Naive B cell (primary cell): ENCODE measurements at regions not wholly inside any gene's neighbourhood (a gene's known extent, or its start where the extent isn't known, plus 50 kb on each side); places are given as distances from the start of the nearest gene placed in this dataset.

Experiments
- ATAC-seq, 2 donors: fragments of 150-1000 bp; cut with Tn5 transposase; 2 replicates each; pipeline ENCODE4 v1.10.0; 2021; ENCODE audit warnings: low read depth in 2 of 2, mild to moderate bottlenecking in 2 of 2, moderate library complexity in 2 of 2
- DNase-seq: peaks from one replicate; pipeline ENCODE4 v3.0.0; 2022
- H3K27ac Mint-ChIP-seq, 6 donors: one replicate each; pipeline ENCODE4 v1.8.0; 2020 to 2022; ENCODE audit warnings: mild to moderate bottlenecking in 6 of 6, mixed read lengths in 6 of 6, moderate library complexity in 5 of 6, inconsistent platforms in 2 of 6
- H3K27me3 Mint-ChIP-seq, 3 donors: one replicate each; pipeline ENCODE4 v1.8.0; 2021 to 2022; ENCODE audit warnings: mixed read lengths in 3 of 3, mild to moderate bottlenecking in 1 of 3
- H3K36me3 Mint-ChIP-seq, 2 donors: one replicate each; pipeline ENCODE4 v1.8.0; 2020 to 2022; ENCODE audit warnings: mixed read lengths in 2 of 2, inconsistent platforms in 1 of 2, mild to moderate bottlenecking in 1 of 2
- H3K4me1 Mint-ChIP-seq, 3 donors: one replicate each; pipeline ENCODE4 v1.8.0; 2020 to 2022; ENCODE audit warnings: mixed read lengths in 3 of 3, inconsistent platforms in 1 of 3, mild to moderate bottlenecking in 1 of 3, moderate library complexity in 1 of 3
- H3K4me3 Mint-ChIP-seq, 8 donors: one replicate each; pipeline ENCODE4 v1.8.0; 2020 to 2022; ENCODE audit warnings: mild to moderate bottlenecking in 8 of 8, mixed read lengths in 8 of 8, moderate library complexity in 8 of 8, inconsistent platforms in 2 of 8
- H3K9me3 Mint-ChIP-seq, 7 donors: one replicate each; pipeline ENCODE4 v1.8.0; 2020 to 2022; ENCODE audit warnings: mixed read lengths in 7 of 7, mild to moderate bottlenecking in 5 of 7, inconsistent platforms in 2 of 7, moderate library complexity in 1 of 7

- Mint-ChIP-seq H3K36me3 (no peaks in the 10 kb centered on the region), H3K27me3 (peaks cover 0 to 7% (median 0%) of the 10 kb centered on the region in 3 donors), H3K27ac (no peak overlapping the region), H3K9me3 (peaks cover 0 to 3% (median 0%) of the 10 kb centered on the region in 7 donors), H3K4me3 (no peak overlapping the region), H3K4me1 (no peaks in the 10 kb centered on the region)
- ATAC-seq (no peak), DNase-seq (no peak)
Observed at GRCh38 chr12:42793166-42793565, 203.6 kb upstream of the PRICKLE1 start.

GRCh38 chr12:42792265-42792664 lies 202.7 kb upstream of the PRICKLE1 start:
- Mint-ChIP-seq H3K4me1 (no peaks in the 10 kb centered on the region), H3K27ac (no peak overlapping the region), H3K9me3 (peaks cover 0 to 3% (median 0%) of the 10 kb centered on the region in 7 donors), H3K36me3 (no peaks in the 10 kb centered on the region), H3K4me3 (no peak overlapping the region), H3K27me3 (peaks cover 0 to 7% (median 0%) of the 10 kb centered on the region in 3 donors)
- DNase-seq (no peak), ATAC-seq (no peak)

GRCh38 chr12:42791399-42791798 lies 201.9 kb upstream of the PRICKLE1 start:
- no peak for ATAC-seq
- H3K36me3 Mint-ChIP-seq: no peaks in the 10 kb centered on the region
- DNase-seq: no peak
- H3K9me3 Mint-ChIP-seq: peaks cover 0 to 3% (median 0%) of the 10 kb centered on the region in 7 donors
- no peak overlapping the region for H3K27ac Mint-ChIP-seq
- no peak overlapping the region for H3K4me3 Mint-ChIP-seq
- H3K4me1 Mint-ChIP-seq: no peaks in the 10 kb centered on the region
- peaks cover 0 to 7% (median 0%) of the 10 kb centered on the region in 3 donors for H3K27me3 Mint-ChIP-seq

- H3K4me3 Mint-ChIP-seq: no peak overlapping the region
- H3K9me3 Mint-ChIP-seq: peaks cover 0 to 3% (median 0%) of the 10 kb centered on the region in 7 donors
- H3K27me3 Mint-ChIP-seq: peaks cover 0 to 7% (median 0%) of the 10 kb centered on the region in 3 donors
- no peak for ATAC-seq
- DNase-seq: no peak
- no peaks in the 10 kb centered on the region for H3K36me3 Mint-ChIP-seq
- no peak overlapping the region for H3K27ac Mint-ChIP-seq
- no peaks in the 10 kb centered on the region for H3K4me1 Mint-ChIP-seq
Observed at GRCh38 chr12:42790761-42791151, 201.2 kb upstream of the PRICKLE1 start.

- H3K36me3 Mint-ChIP-seq: no peaks in the 10 kb centered on the region
- no peak for DNase-seq
- no peaks in the 10 kb centered on the region for H3K4me1 Mint-ChIP-seq
- no peak overlapping the region for H3K4me3 Mint-ChIP-seq
- no peak overlapping the region for H3K27ac Mint-ChIP-seq
- H3K9me3 Mint-ChIP-seq: peaks cover 0 to 3% (median 0%) of the 10 kb centered on the region in 7 donors
- no peak for ATAC-seq
- H3K27me3 Mint-ChIP-seq: peaks cover 0 to 7% (median 0%) of the 10 kb centered on the region in 3 donors
Observed at GRCh38 chr12:42789808-42790760, 200.5 kb upstream of the PRICKLE1 start.

GRCh38 chr12:42786400-42787148 lies 197.0 kb upstream of the PRICKLE1 start:
- H3K36me3 Mint-ChIP-seq: no peaks in the 10 kb centered on the region
- peaks cover 0 to 2% (median 0%) of the 10 kb centered on the region in 7 donors for H3K9me3 Mint-ChIP-seq
- DNase-seq (no peak), ATAC-seq (no peak)
- no peaks in the 10 kb centered on the region for H3K4me1 Mint-ChIP-seq
- H3K27me3 Mint-ChIP-seq: no peaks in the 10 kb centered on the region
- no peak overlapping the region for H3K27ac Mint-ChIP-seq
- no peak overlapping the region for H3K4me3 Mint-ChIP-seq

GRCh38 chr12:42785944-42786343 lies 196.4 kb upstream of the PRICKLE1 start:
- no peak overlapping the region for H3K27ac Mint-ChIP-seq
- DNase-seq (no peak), ATAC-seq (no peak)
- no peaks in the 10 kb centered on the region for H3K36me3 Mint-ChIP-seq
- no peaks in the 10 kb centered on the region for H3K4me1 Mint-ChIP-seq
- H3K27me3 Mint-ChIP-seq: no peaks in the 10 kb centered on the region
- H3K9me3 Mint-ChIP-seq: peaks cover 0 to 2% (median 0%) of the 10 kb centered on the region in 7 donors
- H3K4me3 Mint-ChIP-seq: no peak overlapping the region

- ATAC-seq: no peak
- no peaks in the 10 kb centered on the region for H3K27me3 Mint-ChIP-seq
- no peaks in the 10 kb centered on the region for H3K4me1 Mint-ChIP-seq
- H3K36me3 Mint-ChIP-seq: no peaks in the 10 kb centered on the region
- H3K4me3 Mint-ChIP-seq: no peak overlapping the region
- H3K27ac Mint-ChIP-seq: no peak overlapping the region
- no peak for DNase-seq
- H3K9me3 Mint-ChIP-seq: peaks cover 0 to 2% (median 0%) of the 10 kb centered on the region in 7 donors
Observed at GRCh38 chr12:42780671-42781070, 191.1 kb upstream of the PRICKLE1 start.

GRCh38 chr12:42779186-42779859 lies 189.8 kb upstream of the PRICKLE1 start:
- Mint-ChIP-seq H3K9me3 (peaks cover 0 to 2% (median 0%) of the 10 kb centered on the region in 7 donors), H3K4me1 (no peaks in the 10 kb centered on the region), H3K27me3 (no peaks in the 10 kb centered on the region), H3K4me3 (no peak overlapping the region), H3K27ac (no peak overlapping the region), H3K36me3 (no peaks in the 10 kb centered on the region)
- ATAC-seq (no peak), DNase-seq (no peak)

GRCh38 chr12:42776396-42776795 lies 186.8 kb upstream of the PRICKLE1 start:
- Mint-ChIP-seq H3K36me3 (no peaks in the 10 kb centered on the region), H3K9me3 (peaks cover 3 to 14% (median 3%) of the 10 kb centered on the region in 7 donors), H3K27ac (no peak overlapping the region), H3K4me1 (no peaks in the 10 kb centered on the region), H3K27me3 (peaks cover 0 to 4% (median 0%) of the 10 kb centered on the region in 3 donors), H3K4me3 (no peak overlapping the region)
- ATAC-seq (no peak), DNase-seq (no peak)

- Mint-ChIP-seq H3K9me3 (peaks cover 3 to 16% (median 4%) of the 10 kb centered on the region in 7 donors), H3K27ac (no peak overlapping the region), H3K4me1 (no peaks in the 10 kb centered on the region), H3K36me3 (no peaks in the 10 kb centered on the region), H3K27me3 (peaks cover 0 to 7% (median 0%) of the 10 kb centered on the region in 3 donors), H3K4me3 (no peak overlapping the region)
- DNase-seq: no peak
- no peak for ATAC-seq
Observed at GRCh38 chr12:42774238-42774637, 184.7 kb upstream of the PRICKLE1 start.

GRCh38 chr12:42770261-42770660 lies 180.7 kb upstream of the PRICKLE1 start:
- Mint-ChIP-seq H3K36me3 (no peaks in the 10 kb centered on the region), H3K27me3 (peaks cover 0 to 9% (median 0%) of the 10 kb centered on the region in 3 donors), H3K4me3 (no peak overlapping the region), H3K27ac (no peak overlapping the region), H3K9me3 (peaks cover 3 to 16% (median 4%) of the 10 kb centered on the region in 7 donors), H3K4me1 (no peaks in the 10 kb centered on the region)
- DNase-seq (no peak), ATAC-seq (no peak)

GRCh38 chr12:42769455-42769854 lies 179.9 kb upstream of the PRICKLE1 start:
- Mint-ChIP-seq H3K36me3 (no peaks in the 10 kb centered on the region), H3K27me3 (peaks cover 0 to 9% (median 0%) of the 10 kb centered on the region in 3 donors), H3K4me3 (no peak overlapping the region), H3K4me1 (no peaks in the 10 kb centered on the region), H3K27ac (no peak overlapping the region), H3K9me3 (peaks cover 3 to 16% (median 4%) of the 10 kb centered on the region in 7 donors)
- ATAC-seq (no peak), DNase-seq (no peak)
